DMS153 treated with DMSO at 0.1 percent for 48 hours (cell line): ENCODE measurements at regions not wholly inside any gene's neighbourhood (a gene's known extent, or its start where the extent isn't known, plus 50 kb on each side); places are given as distances from the start of the nearest gene placed in this dataset.
A peak's percentile ranks its signal among the peaks of the same experiment; 100 is the strongest.
"Not testable (repeated sequence)": the region's sequence is repeated elsewhere in the genome, so short reads cannot be mapped to it uniquely, and the experiment has no call there.

Source experiments
- DNase-seq: peaks from one replicate; lab custom pipeline; 2025; ENCODE audit not compliant: unreplicated experiment; lab: John Stamatoyannopoulos, UW

GRCh38 chr2:180555391-180555965 is 424.9 kb upstream of the UBE2E3 start:
- DNase-seq, result no peak

- no peak for DNase-seq
Observed at GRCh38 chr2:180554330-180554729, 426.1 kb upstream of the UBE2E3 start.

GRCh38 chr2:180553094-180553715 is 427.2 kb upstream of the UBE2E3 start:
- no peak for DNase-seq

DNA sequence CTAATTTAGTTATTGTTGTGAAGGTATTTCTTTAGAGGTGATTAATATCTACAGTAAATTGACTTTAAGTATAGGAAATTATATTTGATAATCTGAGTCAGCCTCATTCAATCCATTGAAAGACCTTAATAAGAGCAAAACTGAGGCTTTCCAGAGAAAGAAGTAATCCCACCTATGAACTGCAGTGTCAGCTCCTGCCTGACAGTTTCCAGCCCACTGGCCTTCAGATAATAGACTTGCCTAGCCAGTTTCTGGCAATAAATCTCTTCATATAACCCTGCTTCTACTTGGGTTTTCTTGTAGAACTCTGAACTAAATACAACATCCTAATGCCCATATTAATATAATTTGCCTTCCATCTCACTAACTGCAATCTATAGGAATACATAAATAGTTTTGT is 437.9 kb upstream of the UBE2E3 start:
- DNase-seq, result no peak

GRCh38 chr2:180540761-180541160 is 439.6 kb upstream of the UBE2E3 start:
- DNase-seq, result no peak

GRCh38 chr2:180539541-180539940 is 440.9 kb upstream of the UBE2E3 start:
- no peak for DNase-seq

DNA sequence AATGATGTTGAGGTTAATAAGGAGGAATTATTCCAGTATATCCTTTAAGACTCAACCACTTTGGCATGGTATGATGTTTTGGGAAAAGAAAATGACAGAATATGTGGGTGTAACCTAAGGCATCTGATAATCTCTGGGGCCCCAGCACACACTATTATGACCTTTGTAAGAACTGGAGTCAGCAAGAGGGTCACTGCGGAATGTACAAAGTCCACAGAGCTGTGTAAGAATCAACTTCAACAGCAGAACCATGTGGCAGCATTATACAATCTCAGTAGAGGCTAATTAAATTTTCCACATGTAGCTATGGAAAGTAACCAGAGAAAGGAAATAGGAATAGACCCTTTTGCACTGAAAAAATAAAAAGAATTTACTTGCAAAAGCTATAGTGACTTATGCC is 445.1 kb upstream of the UBE2E3 start:
- no peak for DNase-seq

- not testable (repeated sequence) for DNase-seq
Observed at GRCh38 chr2:180531787-180532186, 448.6 kb upstream of the UBE2E3 start.

DNA sequence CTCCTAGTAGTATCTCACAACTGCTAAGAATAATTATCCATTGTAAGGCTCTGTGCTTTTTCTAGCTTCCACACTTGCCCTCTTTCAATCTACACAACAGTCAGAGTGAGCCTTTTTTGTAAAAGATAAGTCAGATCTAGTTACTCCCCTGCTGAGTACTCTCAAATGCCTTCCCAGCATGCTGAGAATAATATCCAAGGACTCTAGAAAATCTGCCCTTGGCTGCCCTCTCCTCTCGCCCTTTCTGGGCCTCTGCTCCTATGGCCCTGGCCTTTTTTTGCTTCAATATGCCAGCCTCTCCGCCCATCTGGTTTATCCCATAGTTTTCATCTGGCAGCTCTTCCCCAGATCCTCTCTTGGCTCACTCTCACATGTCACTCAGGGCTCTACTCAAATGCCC is 455.9 kb upstream of the UBE2E3 start:
- no peak for DNase-seq

- no peak for DNase-seq
Observed at GRCh38 chr2:180523621-180524340, 456.6 kb upstream of the UBE2E3 start.

DNA sequence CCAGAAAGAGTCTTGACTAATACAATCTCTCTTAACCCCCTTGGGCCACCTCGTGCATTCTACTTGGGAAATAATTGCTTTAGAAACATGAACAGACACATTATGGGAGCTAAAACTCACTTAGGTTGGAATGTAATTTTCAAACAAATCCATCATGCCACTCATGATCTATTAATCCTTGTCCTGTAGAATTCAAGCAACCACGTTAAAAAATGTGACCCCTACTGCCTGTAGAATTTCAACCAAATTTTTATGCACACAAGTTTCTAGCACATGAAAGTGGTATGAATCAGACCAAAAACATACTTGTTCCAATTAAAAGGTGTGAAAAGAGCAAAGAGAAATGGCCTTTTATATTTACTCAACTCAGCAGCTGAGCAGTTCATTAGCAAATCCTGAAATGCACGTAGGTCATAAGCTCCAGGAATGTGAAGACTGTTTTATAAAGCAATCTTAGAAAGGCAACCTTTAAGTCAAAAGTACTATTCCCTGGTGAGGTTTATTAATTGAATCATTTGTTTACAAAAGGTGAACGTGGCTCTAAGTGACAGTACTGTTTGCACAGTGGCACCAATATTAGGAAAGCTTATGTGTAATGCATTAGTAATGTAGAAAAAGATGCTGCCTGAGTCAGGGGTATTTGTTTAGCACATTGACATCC is 459.4 kb upstream of the UBE2E3 start:
- peak; percentile 33 for DNase-seq

GRCh38 chr2:180520206-180520605 is 460.2 kb upstream of the UBE2E3 start:
- peak; percentile 65 for DNase-seq

DNA sequence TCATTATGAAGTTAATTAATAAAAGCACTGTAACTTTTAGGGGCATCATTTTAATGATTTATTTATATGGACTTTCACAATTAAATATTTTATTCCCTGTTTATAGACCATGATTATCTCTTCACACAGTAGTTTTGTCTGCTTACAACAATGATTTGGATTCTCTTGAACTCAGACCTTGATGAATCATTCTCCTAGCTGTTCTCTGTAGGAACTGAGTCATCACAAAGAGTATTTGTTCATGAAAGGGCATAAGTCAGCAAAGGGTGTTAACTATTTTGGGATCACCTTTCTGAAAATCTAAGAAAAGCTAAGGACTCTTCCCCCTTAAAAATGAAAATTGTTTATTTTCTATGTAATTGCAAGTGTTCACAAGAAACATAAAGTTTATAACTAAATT is 461.1 kb upstream of the UBE2E3 start:
- no peak for DNase-seq

- DNase-seq, result no peak
Observed at GRCh38 chr2:180516232-180516631, 464.2 kb upstream of the UBE2E3 start.

GRCh38 chr2:180513389-180513788 is 467.0 kb upstream of the UBE2E3 start:
- DNase-seq, result no peak

DNA sequence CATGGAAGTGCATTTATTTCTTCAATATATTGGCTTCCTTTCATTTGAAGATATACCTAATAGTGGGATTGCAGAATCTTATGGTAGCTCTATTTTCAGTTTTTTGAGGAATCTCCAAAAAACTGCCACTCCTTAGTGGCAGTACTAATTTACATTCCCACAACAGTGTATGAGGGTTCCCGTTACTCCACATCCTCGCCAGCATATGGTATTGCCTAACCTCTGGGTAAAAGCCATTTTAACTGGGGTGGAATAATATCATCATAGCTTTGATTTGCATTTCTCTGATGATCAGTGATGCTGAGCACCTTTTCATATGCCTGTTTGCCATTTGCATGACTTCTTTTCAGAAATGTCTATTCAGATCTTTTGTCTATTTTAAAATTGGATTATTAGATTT is 471.9 kb upstream of the UBE2E3 start:
- DNase-seq, result no peak

DNA sequence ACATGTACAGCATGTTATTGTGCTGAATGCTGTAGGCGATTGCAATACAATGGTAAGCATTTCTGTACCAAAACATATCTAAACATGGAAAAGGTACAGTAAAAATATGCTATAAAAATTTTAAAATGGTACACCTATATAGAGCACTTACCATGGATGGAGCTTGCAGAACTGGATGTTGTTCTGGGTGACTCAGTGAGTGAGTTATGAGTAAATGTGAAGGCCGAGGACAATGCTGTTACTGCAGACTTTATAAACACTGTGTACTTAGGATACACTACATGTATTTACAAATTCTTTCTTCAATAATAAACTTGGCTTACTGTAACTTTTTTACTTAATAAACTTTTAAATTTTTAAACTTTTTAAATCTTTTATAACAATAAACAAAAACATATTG is 473.4 kb upstream of the UBE2E3 start:
- DNase-seq, result no peak

- no peak for DNase-seq
Observed at GRCh38 chr2:180505203-180505602, 475.2 kb upstream of the UBE2E3 start.

DNA sequence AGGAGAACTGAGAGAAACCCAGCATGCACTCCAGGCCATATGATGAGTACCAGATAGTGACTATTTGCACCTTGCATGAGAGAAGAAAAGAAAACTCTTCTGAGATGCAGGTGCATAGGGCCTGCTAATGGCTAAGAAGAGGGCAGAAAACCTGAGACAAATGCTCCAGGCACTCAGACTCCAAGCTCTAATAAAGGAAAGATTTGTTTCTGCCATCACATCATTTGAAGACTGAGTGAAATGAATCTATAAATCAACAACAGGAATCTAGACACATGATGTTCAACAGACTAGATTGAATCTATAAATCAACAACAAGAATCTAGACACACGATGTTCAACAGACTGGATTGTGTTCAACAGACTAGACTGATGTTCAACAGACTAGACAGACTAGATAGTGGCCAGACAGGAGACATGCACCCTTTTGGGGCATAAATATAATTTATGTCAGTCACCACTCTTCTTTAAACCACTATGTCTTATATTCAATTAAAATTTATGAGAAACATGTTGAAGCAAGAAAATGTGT is 482.7 kb upstream of the UBE2E3 start:
- DNase-seq, result no peak

- DNase-seq, result no peak
Observed at GRCh38 chr2:180495606-180496005, 484.8 kb upstream of the UBE2E3 start.

- no peak for DNase-seq
Observed at GRCh38 chr2:180494286-180494685, 486.1 kb upstream of the UBE2E3 start.

GRCh38 chr2:180482696-180483095 is 475.6 kb upstream of the CWC22 start:
- DNase-seq, result no peak
